Activated CD4-positive, alpha-beta T cell treated with anti-CD3 and anti-CD28 coated beads, Interleukin-2, amount 10 ng/mL, durations not matched to agents 7 days and 5 days (primary cell): ENCODE measurements at regions not wholly inside any gene's neighbourhood (a gene's known extent, or its start where the extent isn't known, plus 50 kb on each side); places are given as distances from the start of the nearest gene placed in this dataset.
"Not testable (repeated sequence)": the region's sequence is repeated elsewhere in the genome, so short reads cannot be mapped to it uniquely, and the experiment has no call there.

Source experiments
- CTCF ChIA-PET: fragments of 350-600 bp; sonication (Branson Sonifier 250); formaldehyde crosslinking; loops from one replicate; lab custom pipeline; 2021; ENCODE audit warnings: antibody characterized with exemption; lab: Charles Lee
- POLR2A ChIA-PET: fragments of 350-600 bp; sonication (Branson Sonifier 250); formaldehyde crosslinking; loops from one replicate; lab custom pipeline; 2021; ENCODE audit warnings: antibody characterized with exemption; lab: Charles Lee
- DNase-seq: peaks from one replicate; pipeline ENCODE4 v3.0.0-alpha.2; 2020
- H3K27ac Mint-ChIP-seq: one replicate; pipeline ENCODE4 v1.8.0; 2021; ENCODE audit warnings: mild to moderate bottlenecking, moderate library complexity, mixed read lengths
- H3K27me3 Mint-ChIP-seq: one replicate; pipeline ENCODE4 v1.8.0; 2021; ENCODE audit warnings: mixed read lengths
- H3K36me3 Mint-ChIP-seq: one replicate; pipeline ENCODE4 v1.8.0; 2021; ENCODE audit warnings: low read depth, mixed read lengths
- H3K4me1 Mint-ChIP-seq: one replicate; pipeline ENCODE4 v1.8.0; 2021; ENCODE audit warnings: mixed read lengths
- H3K4me3 Mint-ChIP-seq: one replicate; pipeline ENCODE4 v1.8.0; 2021; ENCODE audit warnings: mild to moderate bottlenecking, moderate library complexity, mixed read lengths
- H3K9me3 Mint-ChIP-seq: one replicate; pipeline ENCODE4 v1.8.0; 2021; ENCODE audit warnings: mixed read lengths

DNA sequence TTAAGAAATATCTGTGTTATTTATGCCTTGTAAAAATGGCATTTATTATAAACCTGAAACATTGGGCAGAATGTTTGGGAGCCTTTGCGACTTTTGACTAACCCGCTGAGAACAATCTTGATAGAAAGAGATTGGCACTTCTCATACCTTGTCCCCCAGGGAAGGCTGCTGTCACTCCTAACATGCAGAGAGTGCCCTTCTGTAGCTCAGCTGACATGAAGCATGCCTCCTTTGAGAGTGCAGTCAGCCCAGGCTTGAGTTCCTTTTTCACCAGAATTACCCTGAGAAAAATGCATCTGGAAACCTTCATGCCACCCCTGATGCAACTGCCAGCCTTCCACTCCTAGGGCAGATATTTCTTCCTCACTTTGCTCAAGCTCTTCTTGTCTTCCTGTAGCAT lies 569.2 kb upstream of the ARPP21 start:
- ChIA-PET POLR2A (no interaction called here), CTCF (no interaction called here)
- Mint-ChIP-seq H3K4me3 (no peak overlapping the region), H3K27me3 (no peaks in the 10 kb centered on the region), H3K27ac (no peak overlapping the region), H3K4me1 (no peaks in the 10 kb centered on the region), H3K9me3 (no peaks in the 10 kb centered on the region), H3K36me3 (no peaks in the 10 kb centered on the region)
- no peak for DNase-seq

DNA sequence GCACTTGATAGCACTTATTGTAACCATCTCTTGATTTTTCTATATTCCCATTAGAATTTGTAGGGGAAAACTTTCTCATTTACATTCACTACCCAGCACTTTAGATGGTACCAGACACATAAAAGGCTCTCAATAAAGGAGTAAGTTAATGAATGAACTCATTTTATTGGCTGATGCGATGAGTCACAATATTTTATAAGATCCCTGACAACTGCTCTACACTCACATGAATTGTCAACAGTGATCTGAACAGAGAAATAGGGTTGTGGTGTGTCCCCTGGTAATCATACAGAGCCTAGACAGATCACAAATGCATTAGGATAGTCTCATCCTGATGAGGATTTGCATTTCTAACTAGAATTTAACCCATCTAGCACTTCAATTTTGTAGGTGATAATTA lies 567.6 kb upstream of the ARPP21 start:
- no peak overlapping the region for H3K27ac Mint-ChIP-seq
- no peaks in the 10 kb centered on the region for H3K36me3 Mint-ChIP-seq
- ChIA-PET CTCF (no interaction called here), POLR2A (no interaction called here)
- no peaks in the 10 kb centered on the region for H3K9me3 Mint-ChIP-seq
- no peak overlapping the region for H3K4me3 Mint-ChIP-seq
- no peaks in the 10 kb centered on the region for H3K4me1 Mint-ChIP-seq
- no peak for DNase-seq
- no peaks in the 10 kb centered on the region for H3K27me3 Mint-ChIP-seq

DNA sequence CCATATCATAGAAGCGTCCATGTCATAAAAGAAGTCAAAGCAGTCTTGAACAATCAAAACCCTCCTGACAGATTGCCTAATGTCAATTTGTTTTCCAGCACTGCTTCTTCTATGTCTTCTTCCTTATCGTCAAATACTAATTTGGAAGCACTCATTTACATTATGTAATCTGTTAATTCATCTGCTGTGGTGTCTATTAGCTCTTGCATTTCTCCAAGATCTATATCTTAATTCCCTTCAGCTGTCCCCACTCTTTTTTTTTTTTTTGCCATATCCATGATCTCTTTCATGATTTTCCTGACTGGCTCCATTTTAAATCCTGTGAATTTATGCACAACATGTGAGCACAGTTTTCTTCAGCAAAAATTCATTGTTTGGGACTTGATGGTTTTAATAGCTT lies 560.5 kb upstream of the ARPP21 start:
- no peak for DNase-seq
- Mint-ChIP-seq H3K9me3 (no peaks in the 10 kb centered on the region), H3K36me3 (no peaks in the 10 kb centered on the region), H3K4me1 (no peaks in the 10 kb centered on the region), H3K27me3 (no peaks in the 10 kb centered on the region), H3K27ac (no peak overlapping the region), H3K4me3 (no peak overlapping the region)
- CTCF ChIA-PET = no interaction called here
- POLR2A ChIA-PET = no interaction called here

DNA sequence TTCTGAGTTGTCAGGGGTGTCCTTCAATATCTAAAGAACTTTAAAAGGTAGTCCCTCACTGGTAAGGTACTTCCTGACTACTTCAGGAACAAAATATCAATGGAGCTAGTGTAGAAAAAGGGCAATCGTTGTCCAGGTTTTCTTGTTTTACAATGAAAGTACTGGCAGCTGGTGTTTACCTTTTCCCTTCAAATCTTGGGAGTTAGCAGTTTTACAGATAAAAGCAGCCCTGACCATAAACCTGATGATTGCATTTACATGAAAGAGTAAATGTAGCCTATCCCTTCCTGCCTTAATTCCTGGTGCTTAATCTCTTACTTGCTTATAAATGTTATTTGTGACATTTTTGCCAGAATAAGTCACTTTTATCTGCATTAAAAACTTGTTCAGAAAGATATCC lies 559.9 kb upstream of the ARPP21 start:
- Mint-ChIP-seq H3K9me3 (no peaks in the 10 kb centered on the region), H3K4me3 (no peak overlapping the region), H3K27ac (no peak overlapping the region), H3K27me3 (no peaks in the 10 kb centered on the region), H3K36me3 (no peaks in the 10 kb centered on the region), H3K4me1 (no peaks in the 10 kb centered on the region)
- no peak for DNase-seq
- CTCF ChIA-PET = no interaction called here
- POLR2A ChIA-PET = no interaction called here

DNA sequence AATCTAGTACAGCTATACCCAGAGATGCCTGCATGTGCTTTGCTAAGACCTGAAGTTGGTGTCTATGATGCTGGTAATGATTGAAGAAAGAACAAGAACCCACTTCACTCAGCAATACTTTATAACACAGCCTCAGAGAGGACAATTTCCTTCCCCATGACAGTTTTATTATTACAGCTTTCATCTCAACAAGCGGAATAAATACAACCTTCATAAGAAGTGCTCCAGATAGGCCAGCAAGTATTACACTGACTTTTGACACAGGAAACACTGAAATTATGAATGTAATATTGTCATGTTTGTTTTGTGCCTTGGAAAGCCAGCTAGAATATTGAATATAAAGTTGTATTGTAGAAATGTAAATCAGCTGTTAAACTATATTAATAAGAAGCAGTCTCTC lies 557.4 kb upstream of the ARPP21 start:
- Mint-ChIP-seq H3K4me3 (no peak overlapping the region), H3K9me3 (no peaks in the 10 kb centered on the region), H3K4me1 (no peaks in the 10 kb centered on the region), H3K36me3 (no peaks in the 10 kb centered on the region), H3K27me3 (no peaks in the 10 kb centered on the region), H3K27ac (no peak overlapping the region)
- DNase-seq = no peak
- ChIA-PET CTCF (no interaction called here), POLR2A (no interaction called here)

DNA sequence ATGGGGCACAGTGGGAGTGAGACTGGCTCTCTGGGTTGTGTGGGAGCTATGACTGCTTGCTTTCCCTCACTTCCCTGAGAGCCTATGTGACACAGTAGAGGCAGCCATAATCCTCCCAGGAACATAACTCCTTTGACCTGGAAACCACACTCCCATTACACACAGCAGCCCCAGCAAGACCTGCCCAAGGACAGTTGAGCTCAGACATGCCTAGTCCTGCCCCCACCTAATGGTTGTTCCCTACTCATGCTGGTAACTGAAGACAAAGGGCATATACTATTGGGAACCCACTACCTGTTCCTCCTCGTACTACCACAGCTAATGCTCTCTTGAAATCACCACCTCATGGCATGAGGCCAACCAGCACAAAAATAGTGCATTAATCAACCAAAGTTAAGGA lies 550.4 kb upstream of the ARPP21 start:
- ChIA-PET CTCF (no interaction called here), POLR2A (no interaction called here)
- H3K27me3 Mint-ChIP-seq = no peaks in the 10 kb centered on the region
- H3K4me1 Mint-ChIP-seq = no peaks in the 10 kb centered on the region
- no peaks in the 10 kb centered on the region for H3K36me3 Mint-ChIP-seq
- no peak for DNase-seq
- H3K9me3 Mint-ChIP-seq = no peaks in the 10 kb centered on the region
- no peak overlapping the region for H3K27ac Mint-ChIP-seq
- no peak overlapping the region for H3K4me3 Mint-ChIP-seq

DNA sequence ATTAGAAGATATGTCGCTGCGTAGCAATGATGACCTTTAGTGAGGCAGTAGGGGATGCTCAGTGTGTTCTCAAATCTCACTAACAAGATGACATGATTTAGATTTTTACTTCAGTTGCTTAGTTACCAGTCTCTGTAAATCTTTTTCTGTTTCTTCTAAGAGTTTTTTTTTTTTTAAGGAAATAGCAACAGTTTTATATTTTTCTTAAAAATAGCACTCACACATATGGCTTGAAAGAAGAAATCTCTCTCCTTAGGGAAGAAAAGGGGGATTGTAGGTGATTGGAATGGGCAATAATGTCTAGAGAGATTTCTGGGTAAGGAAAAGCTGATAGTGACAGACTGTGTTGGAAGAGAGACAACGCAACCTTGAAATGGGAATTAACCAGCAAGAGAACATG lies 524.6 kb upstream of the ARPP21 start:
- H3K4me1 Mint-ChIP-seq = no peaks in the 10 kb centered on the region
- POLR2A ChIA-PET = no interaction called here
- H3K4me3 Mint-ChIP-seq = no peak overlapping the region
- H3K36me3 Mint-ChIP-seq = no peaks in the 10 kb centered on the region
- DNase-seq = no peak
- CTCF ChIA-PET = no interaction called here
- no peak overlapping the region for H3K27ac Mint-ChIP-seq
- no peaks in the 10 kb centered on the region for H3K27me3 Mint-ChIP-seq
- peaks cover under 1% of the 10 kb centered on the region for H3K9me3 Mint-ChIP-seq

DNA sequence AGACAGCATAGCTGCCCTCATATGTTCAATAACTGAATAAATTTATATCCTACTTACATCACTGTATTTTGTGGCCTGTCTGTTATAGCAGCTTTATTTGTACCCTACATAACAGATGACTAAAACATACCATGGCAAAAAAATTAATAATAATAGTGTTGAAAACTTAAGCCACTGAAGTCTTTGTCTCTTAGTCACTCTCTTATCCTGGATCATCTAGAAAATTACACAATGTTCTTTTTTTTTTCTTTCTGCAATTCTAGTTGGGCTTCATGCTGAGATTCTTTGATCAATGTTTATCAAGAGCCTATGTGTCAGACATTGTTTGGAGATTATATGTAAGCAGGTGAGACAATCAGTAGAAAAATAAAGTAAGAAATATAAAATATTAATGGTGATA lies 519.3 kb upstream of the ARPP21 start:
- no peaks in the 10 kb centered on the region for H3K4me1 Mint-ChIP-seq
- H3K9me3 Mint-ChIP-seq = no peaks in the 10 kb centered on the region
- DNase-seq = no peak
- POLR2A ChIA-PET = no interaction called here
- H3K4me3 Mint-ChIP-seq = no peak overlapping the region
- CTCF ChIA-PET = no interaction called here
- no peaks in the 10 kb centered on the region for H3K36me3 Mint-ChIP-seq
- H3K27me3 Mint-ChIP-seq = no peaks in the 10 kb centered on the region
- H3K27ac Mint-ChIP-seq = no peak overlapping the region

DNA sequence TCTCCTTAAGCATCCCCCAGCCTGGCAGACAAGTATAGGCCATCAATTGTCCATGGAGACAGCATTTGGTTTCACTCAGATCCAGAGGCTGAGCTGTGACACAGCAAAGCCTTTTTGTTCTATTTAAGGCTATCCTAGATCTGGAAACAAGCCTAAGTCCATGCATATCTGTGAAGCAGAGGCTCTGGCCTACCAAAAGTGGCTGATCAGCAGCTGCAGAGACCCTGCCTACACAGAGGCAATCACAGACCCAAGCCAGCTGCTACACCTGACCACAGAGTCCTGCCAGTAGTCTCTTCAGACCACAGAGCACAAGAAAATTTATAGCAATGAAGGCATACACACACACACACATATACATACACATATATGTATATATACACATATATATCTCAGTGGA lies 501.7 kb upstream of the ARPP21 start:
- peaks cover 3% of the 10 kb centered on the region for H3K9me3 Mint-ChIP-seq
- H3K4me1 Mint-ChIP-seq = no peaks in the 10 kb centered on the region
- ChIA-PET POLR2A (no interaction called here), CTCF (no interaction called here)
- H3K4me3 Mint-ChIP-seq = no peak overlapping the region
- DNase-seq = no peak
- H3K27me3 Mint-ChIP-seq = no peaks in the 10 kb centered on the region
- H3K27ac Mint-ChIP-seq = no peak overlapping the region
- no peaks in the 10 kb centered on the region for H3K36me3 Mint-ChIP-seq

DNA sequence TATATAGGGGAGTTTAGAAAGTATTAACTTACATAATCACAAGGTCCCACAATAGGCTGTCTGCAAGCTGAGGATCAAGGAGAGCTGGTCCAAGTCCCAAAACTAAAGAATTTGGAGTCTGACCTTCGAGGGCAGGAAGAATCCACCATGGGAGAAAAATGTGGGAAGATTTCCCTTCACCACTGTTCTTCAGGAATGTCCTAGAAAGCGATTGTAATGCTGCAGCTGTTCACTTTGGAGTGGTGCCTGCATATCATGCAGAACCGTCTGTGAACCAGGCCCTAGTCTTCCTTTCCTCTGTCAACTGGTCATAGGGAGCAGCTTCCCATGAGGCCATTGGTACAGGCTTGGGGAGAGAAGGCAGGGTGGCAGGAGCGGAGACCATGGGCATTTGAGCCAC lies 497.9 kb upstream of the ARPP21 start:
- no peak overlapping the region for H3K4me3 Mint-ChIP-seq
- no peaks in the 10 kb centered on the region for H3K27me3 Mint-ChIP-seq
- CTCF ChIA-PET = no interaction called here
- H3K36me3 Mint-ChIP-seq = no peaks in the 10 kb centered on the region
- POLR2A ChIA-PET = no interaction called here
- no peaks in the 10 kb centered on the region for H3K9me3 Mint-ChIP-seq
- no peak overlapping the region for H3K27ac Mint-ChIP-seq
- no peak for DNase-seq
- H3K4me1 Mint-ChIP-seq = no peaks in the 10 kb centered on the region

DNA sequence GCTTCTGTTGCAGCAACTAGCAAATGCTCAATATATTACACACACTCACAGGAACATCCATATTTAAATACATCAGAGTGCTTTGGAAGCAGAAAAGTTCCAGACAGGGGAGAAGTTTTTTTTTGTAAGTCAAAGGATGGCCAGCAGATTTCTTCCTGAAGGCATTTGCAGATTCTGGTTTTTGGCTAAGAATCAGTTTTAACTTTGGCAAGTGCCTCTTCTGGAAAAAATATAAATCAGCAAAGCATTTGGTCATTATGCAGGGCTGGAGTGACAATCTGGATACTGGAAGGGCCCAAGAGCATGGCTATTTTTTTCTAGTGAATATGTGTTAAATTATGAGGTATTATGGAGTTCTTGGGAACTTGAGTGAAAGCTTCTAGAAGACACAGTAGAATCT lies 495.3 kb upstream of the ARPP21 start:
- H3K36me3 Mint-ChIP-seq = no peaks in the 10 kb centered on the region
- H3K4me3 Mint-ChIP-seq = no peak overlapping the region
- H3K9me3 Mint-ChIP-seq = no peaks in the 10 kb centered on the region
- POLR2A ChIA-PET = no interaction called here
- CTCF ChIA-PET = no interaction called here
- no peak overlapping the region for H3K27ac Mint-ChIP-seq
- H3K4me1 Mint-ChIP-seq = no peaks in the 10 kb centered on the region
- no peaks in the 10 kb centered on the region for H3K27me3 Mint-ChIP-seq
- DNase-seq = no peak

DNA sequence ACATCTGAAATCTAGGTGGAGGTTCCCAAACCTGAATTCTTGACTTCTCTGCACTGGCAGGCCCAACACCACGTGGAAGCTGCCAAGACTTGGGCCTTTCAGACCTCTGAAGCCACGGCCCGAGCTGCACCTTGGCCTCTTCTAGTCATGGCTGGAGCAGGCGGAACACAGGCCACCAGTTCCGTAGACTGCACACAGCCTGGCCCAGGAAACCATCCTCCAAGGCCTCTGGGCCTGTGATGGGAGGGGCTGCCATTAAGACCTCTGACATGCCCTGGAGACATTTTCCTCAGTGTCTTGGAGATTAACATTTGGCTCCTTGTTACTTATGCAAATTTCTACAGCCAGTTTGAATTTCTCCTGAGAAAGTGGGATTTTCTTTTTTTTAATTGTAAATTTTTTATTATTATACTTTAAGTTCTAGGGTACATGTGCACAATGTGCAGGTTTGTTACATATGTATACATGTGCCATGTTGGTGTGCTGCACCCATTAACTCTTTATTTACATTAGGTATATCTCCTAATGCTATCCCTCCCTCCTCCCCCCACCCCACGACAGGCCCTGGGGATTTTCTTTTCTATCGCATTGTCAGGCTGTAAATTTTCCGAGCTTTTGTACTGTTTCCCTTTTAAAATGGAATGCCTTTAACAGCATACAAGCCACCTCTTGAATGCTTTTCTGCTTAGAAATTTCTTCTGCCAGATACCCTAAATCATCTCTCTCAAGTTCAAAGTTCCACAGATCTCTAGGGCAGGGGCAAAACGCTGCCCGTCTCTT lies 492.9 kb upstream of the ARPP21 start:
- H3K36me3 Mint-ChIP-seq, H3K27ac Mint-ChIP-seq, H3K4me3 Mint-ChIP-seq, DNase-seq, H3K4me1 Mint-ChIP-seq, CTCF ChIA-PET, H3K9me3 Mint-ChIP-seq, POLR2A ChIA-PET, H3K27me3 Mint-ChIP-seq: not testable (repeated sequence)

DNA sequence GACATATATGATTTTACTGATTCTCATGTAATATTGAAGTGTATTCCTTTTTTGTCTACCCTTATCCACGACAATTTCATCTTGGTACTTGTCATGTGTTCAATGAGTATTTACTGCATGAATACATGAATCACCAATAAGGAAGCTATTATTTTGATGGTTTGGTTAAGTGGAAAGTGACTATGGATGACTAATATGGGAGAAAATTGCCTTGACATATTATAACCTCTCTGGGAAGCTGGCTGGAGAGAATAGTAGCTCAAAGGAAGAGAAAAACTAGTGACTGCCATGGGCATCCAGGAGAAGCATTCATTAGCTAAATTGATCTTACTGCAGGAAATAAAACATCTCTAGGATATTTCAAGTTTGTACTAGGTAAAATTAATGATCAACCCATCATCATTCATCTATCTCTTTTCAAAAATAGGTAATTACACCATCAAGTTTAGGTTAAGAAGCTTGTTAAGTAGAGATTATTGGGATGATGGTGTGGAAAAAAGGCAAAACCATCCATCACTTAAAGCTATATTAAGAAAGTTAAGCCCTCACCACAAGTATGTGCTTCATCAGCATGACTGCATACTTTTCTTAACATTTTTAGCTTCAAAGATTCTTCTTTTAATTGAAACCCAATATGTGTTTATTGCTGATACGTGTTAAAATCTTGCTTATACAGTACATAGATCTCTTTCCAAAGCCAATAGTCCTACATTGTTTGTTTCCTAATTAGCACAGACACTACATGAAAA lies 455.2 kb upstream of the ARPP21 start:
- no peaks in the 10 kb centered on the region for H3K27me3 Mint-ChIP-seq
- H3K4me1 Mint-ChIP-seq = no peaks in the 10 kb centered on the region
- ChIA-PET POLR2A (no interaction called here), CTCF (no interaction called here)
- DNase-seq = no peak
- peaks cover 15% of the 10 kb centered on the region for H3K9me3 Mint-ChIP-seq
- H3K4me3 Mint-ChIP-seq = no peak overlapping the region
- H3K36me3 Mint-ChIP-seq = no peaks in the 10 kb centered on the region
- H3K27ac Mint-ChIP-seq = no peak overlapping the region

DNA sequence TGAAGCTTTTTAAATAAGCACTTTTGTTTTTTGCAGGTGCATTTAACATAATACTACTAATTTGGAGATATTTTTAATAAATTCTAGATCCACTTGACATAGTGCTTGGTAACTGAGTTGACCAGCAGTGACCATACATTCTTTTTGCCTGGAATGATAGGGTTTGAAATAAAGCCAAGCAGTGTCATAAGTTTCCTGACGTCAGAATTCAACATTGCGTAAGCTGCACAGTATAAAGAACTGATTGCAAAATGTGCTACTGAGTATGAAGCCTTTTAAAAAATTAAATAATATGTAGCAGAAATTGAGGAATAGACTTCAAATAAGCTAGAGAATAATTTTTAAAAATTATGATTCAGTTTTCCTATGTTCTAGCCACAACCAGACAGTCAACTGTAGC lies 454.6 kb upstream of the ARPP21 start:
- peaks cover 15% of the 10 kb centered on the region for H3K9me3 Mint-ChIP-seq
- CTCF ChIA-PET = no interaction called here

More for the DNA sequence above, 454.6 kb upstream of the ARPP21 start:
- no peaks in the 10 kb centered on the region for H3K36me3 Mint-ChIP-seq
- no peaks in the 10 kb centered on the region for H3K4me1 Mint-ChIP-seq
- H3K4me3 Mint-ChIP-seq = no peak overlapping the region
- POLR2A ChIA-PET = no interaction called here
- no peaks in the 10 kb centered on the region for H3K27me3 Mint-ChIP-seq
- no peak overlapping the region for H3K27ac Mint-ChIP-seq
- DNase-seq = no peak
